ENCODE measurements at regions not wholly inside any gene's neighbourhood (a gene's known extent, or its start where the extent isn't known, plus 50 kb on each side); places are given as distances from the start of the nearest gene placed in this dataset.

GRCh38 chr4:141439223-141439622 is 197.2 kb upstream of the IL15 start:
- WGBS, 2 experiments (ENCODE audit: extremely low coverage in 1 of 2, insufficient coverage in 1 of 2, insufficient read length in 1 of 2, insufficient replicate concordance in 2 of 2, low coverage in 1 of 2, low lambda C conversion rate in 2 of 2, missing lambda C conversion rate in 1 of 2), result 91% methylated on average over 1 of the region's 1 CpG; no CpG with 5 or more reads in 1 of the 2 experiments
- DNase-seq (ENCODE audit: low read depth in 1 of 2, low spot score in 2 of 2) (no peak), FAIRE-seq (no peak)
- H2AK5ac ChIP-seq (ENCODE audit: low read depth, low read length), result no peak overlapping the region
- no peak overlapping the region for H3K4me3 ChIP-seq (ENCODE audit: extremely low read depth in 1 of 4, insufficient read depth in 2 of 4, low read depth in 3 of 4, low read length in 4 of 4)
- H3K23me2 ChIP-seq (ENCODE audit: low read depth, low read length), result no peaks in the 10 kb centered on the region; the same call in 1 of the 2 replicates
- H2BK15ac ChIP-seq (ENCODE audit: low read length), result no peak overlapping the region
- H3K36me3 ChIP-seq (ENCODE audit: control insufficient read depth in 2 of 4, insufficient read depth in 4 of 4, low read length in 3 of 4), result no peaks in the 10 kb centered on the region
- ChIA-PET CTCF (ENCODE audit: partially characterized antibody) (interaction anchor here (1.2 to 1.5 kb wide), 3 partner anchors 8 to 215 kb away, joined by 3 to 6 read pairs (median 3); no protein-coding TSS in a partner anchor), POLR2A (ENCODE audit: partially characterized antibody) (interaction anchor here (0.6 kb wide), 1 partner anchor 552 kb away, joined by 3 read pairs; no protein-coding TSS in a partner anchor)
- no peak overlapping the region for H3K14ac ChIP-seq (ENCODE audit: insufficient read length)
- H3K18ac ChIP-seq (ENCODE audit: extremely low read depth, low read length), result no peak overlapping the region
- H2BK5ac ChIP-seq (ENCODE audit: low read depth, low read length), result no peak overlapping the region
- no peak overlapping the region for H3K4ac ChIP-seq (replicated peaks; ENCODE audit: insufficient read length, low read depth, low read length)
- no peak overlapping the region for H2BK20ac ChIP-seq (ENCODE audit: low read length)
- no peak overlapping the region for H3K9ac ChIP-seq (replicated peaks in 1 of 4; ENCODE audit: extremely low read depth in 1 of 4, low read depth in 3 of 4, low read length in 3 of 4)
- H3K9me3 ChIP-seq (ENCODE audit: insufficient read depth in 2 of 2, low read depth in 1 of 2, low read length in 1 of 2), result no peaks in the 10 kb centered on the region
- H2BK120ac ChIP-seq (replicated peaks; ENCODE audit: low read depth, low read length), result no peak overlapping the region
- no peak overlapping the region for H3K23ac ChIP-seq (ENCODE audit: insufficient read length)
- no peak for TF ChIP-seq SIX5 (IDR thresholded peaks at IDR 0.05; ENCODE audit: low read depth, low read length)
- TF ChIP-seq ATF3 (IDR thresholded peaks at IDR 0.05; ENCODE audit: insufficient read depth, low read depth, low read length), result no peak
- no peak for TF ChIP-seq ASH2L (IDR thresholded peaks at IDR 0.05; ENCODE audit: low read length)
- TF ChIP-seq SIRT6 (IDR thresholded peaks at IDR 0.05; ENCODE audit: low read length), result no peak
- TF ChIP-seq POLR2A (IDR thresholded peaks at IDR 0.05; ENCODE audit: control extremely low read depth in 1 of 2, low read depth in 2 of 2, low read length in 2 of 2), result no peak
- no peak for TF ChIP-seq GABPA (IDR thresholded peaks at IDR 0.05; ENCODE audit: borderline replicate concordance, insufficient read depth, low read length)
- no peak for TF ChIP-seq SAP30 (IDR thresholded peaks at IDR 0.05; ENCODE audit: insufficient read depth, insufficient replicate concordance, low read length)
- TF ChIP-seq SIN3A (conservative IDR thresholded peaks at IDR 0.05 in 1 of 2, IDR thresholded peaks at IDR 0.05 in 1 of 2; ENCODE audit: low read depth in 1 of 2, low read length in 2 of 2), result no peak
- H2BK12ac ChIP-seq (ENCODE audit: low read depth, low read length), result no peak overlapping the region
- no peak overlapping the region for H3K4me2 ChIP-seq (ENCODE audit: insufficient read depth in 1 of 2, low read depth in 2 of 2, low read length in 2 of 2)
- H3K79me2 ChIP-seq (ENCODE audit: control insufficient read depth in 1 of 2, insufficient read depth in 2 of 2, low read length in 2 of 2), result no peaks in the 10 kb centered on the region
- no peaks in the 10 kb centered on the region for H3K27me3 ChIP-seq (replicated peaks in 1 of 4; ENCODE audit: control insufficient read depth in 3 of 4, extremely low read depth in 1 of 4, insufficient read depth in 3 of 4, low read length in 3 of 4)
- no peak overlapping the region for H4K5ac ChIP-seq (ENCODE audit: insufficient read length, low read depth, low read length)
- no peak overlapping the region for H3K56ac ChIP-seq (replicated peaks; ENCODE audit: insufficient read length, low read depth, low read length)
- H4K20me1 ChIP-seq (replicated peaks in 1 of 2; ENCODE audit: control insufficient read depth in 1 of 2, insufficient read depth in 2 of 2, low read length in 2 of 2), result no peaks in the 10 kb centered on the region
- H3K79me1 ChIP-seq (ENCODE audit: low read depth, low read length), result no peaks in the 10 kb centered on the region
- no peak overlapping the region for H4K8ac ChIP-seq (ENCODE audit: extremely low read depth, insufficient read depth, low read length)
- no peaks in the 10 kb centered on the region for H3K4me1 ChIP-seq (replicated peaks in 1 of 4; ENCODE audit: control insufficient read depth in 3 of 4, insufficient read depth in 4 of 4, low read length in 3 of 4)
- no peak overlapping the region for H2AFZ ChIP-seq (ENCODE audit: low read length)
- H4K91ac ChIP-seq (replicated peaks; ENCODE audit: insufficient read length, low read length), result no peak overlapping the region
- no peak overlapping the region for H3K27ac ChIP-seq (ENCODE audit: low read depth, low read length)

Data from H1 (cell line).